ENCODE measurements at regions not wholly inside any gene's neighbourhood (a gene's known extent, or its start where the extent isn't known, plus 50 kb on each side); places are given as distances from the start of the nearest gene placed in this dataset.

DNA sequence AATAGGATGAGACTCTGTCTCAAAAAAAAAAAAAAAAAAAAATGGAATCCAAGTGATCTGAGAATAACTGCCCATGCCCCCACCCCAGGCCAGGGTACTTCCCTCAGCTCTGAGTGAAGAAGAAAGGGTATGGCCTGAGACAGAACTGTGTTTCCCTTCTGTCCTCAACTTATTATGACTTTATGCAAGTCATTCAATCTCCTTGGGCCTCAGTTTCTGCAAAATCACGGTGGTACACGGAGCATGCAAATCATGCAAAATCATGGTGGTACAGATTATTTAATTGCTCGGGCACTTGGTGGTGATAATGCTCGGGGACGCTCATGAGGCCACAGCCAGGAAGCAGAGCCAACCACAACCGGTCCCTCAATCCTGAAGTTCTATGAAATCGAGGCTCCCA is 56.5 kb upstream of the TBX3 start:
- H3K9me3 ChIP-seq (ENCODE audit: low read length) = no peaks in the 10 kb centered on the region
- no peaks in the 10 kb centered on the region for H3K36me3 ChIP-seq (ENCODE audit: insufficient read depth, low read length)
- no peaks in the 10 kb centered on the region for H3K4me1 ChIP-seq (ENCODE audit: insufficient read depth, low read length)
- H3K9me3 Mint-ChIP-seq = peaks cover 0 to 10% (median 2%) of the 10 kb centered on the region in 5 donors
- H3K27ac Mint-ChIP-seq = no peak overlapping the region
- POLR2A ChIA-PET = no interaction called here
- H3K27ac ChIP-seq (ENCODE audit: low read depth, low read length) = no peak overlapping the region
- DNase-seq = no peak
- peaks cover 8 to 9% of the 10 kb centered on the region in 2 donors for H3K27me3 Mint-ChIP-seq
- no peaks in the 10 kb centered on the region for H3K4me1 Mint-ChIP-seq
- no peak overlapping the region for H3K4me3 ChIP-seq (ENCODE audit: low read length)
- H3K4me3 Mint-ChIP-seq = no peak overlapping the region
- no peaks in the 10 kb centered on the region for H3K27me3 ChIP-seq (ENCODE audit: insufficient read depth, low read length, poor library complexity, severe bottlenecking)
- CTCF ChIA-PET = no interaction called here
- H3K36me3 Mint-ChIP-seq = no peaks in the 10 kb centered on the region

DNA sequence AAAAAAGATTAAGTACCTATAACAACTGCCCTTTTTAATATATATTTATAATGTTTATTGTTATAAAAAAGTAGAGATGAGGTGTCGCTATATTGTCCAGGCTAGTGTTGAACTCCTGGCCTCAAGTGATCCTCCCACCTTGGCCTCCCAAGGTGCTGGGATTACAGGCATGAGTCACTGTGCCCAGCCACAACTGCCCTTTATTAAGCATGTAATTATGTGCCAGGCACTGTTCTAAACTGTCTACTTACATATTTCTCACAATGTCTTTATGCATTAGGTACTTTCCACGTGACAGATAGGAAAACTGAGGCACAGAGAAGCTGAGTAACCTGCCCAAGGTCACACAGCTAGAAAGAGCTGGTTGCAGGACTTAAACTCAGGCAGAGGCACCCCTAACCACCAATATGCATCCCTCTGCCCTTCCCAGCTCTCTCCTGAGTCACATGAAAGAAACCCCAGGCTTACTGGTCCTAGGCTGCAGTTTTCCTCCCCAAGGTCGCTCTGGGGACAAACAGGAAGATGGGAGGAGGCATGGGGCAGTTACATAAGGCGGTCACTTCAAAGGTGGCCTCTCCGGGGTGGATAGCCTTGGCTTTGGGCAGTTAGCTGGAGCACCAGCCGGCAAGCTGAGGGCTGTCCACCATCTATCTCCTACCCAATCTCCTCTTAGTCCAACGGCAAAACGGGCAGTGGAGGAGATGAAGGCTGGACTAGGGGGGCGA is 54.6 kb upstream of the TBX3 start:
- H3K27me3 ChIP-seq (ENCODE audit: insufficient read depth, low read length, poor library complexity, severe bottlenecking) = no peaks in the 10 kb centered on the region
- H3K27ac ChIP-seq (ENCODE audit: low read depth, low read length) = no peak overlapping the region
- no peak overlapping the region for H3K4me3 ChIP-seq (ENCODE audit: low read length)
- H3K36me3 Mint-ChIP-seq = no peaks in the 10 kb centered on the region
- H3K9me3 ChIP-seq (ENCODE audit: low read length) = no peaks in the 10 kb centered on the region
- H3K4me1 Mint-ChIP-seq = no peaks in the 10 kb centered on the region
- no peaks in the 10 kb centered on the region for H3K36me3 ChIP-seq (ENCODE audit: insufficient read depth, low read length)
- no peak for DNase-seq
- peaks cover 14 to 23% of the 10 kb centered on the region in 2 donors for H3K27me3 Mint-ChIP-seq
- H3K27ac Mint-ChIP-seq = no peak overlapping the region
- ChIA-PET POLR2A (no interaction called here), CTCF (no interaction called here)
- H3K9me3 Mint-ChIP-seq = peaks cover 0 to 10% (median 2%) of the 10 kb centered on the region in 5 donors
- no peaks in the 10 kb centered on the region for H3K4me1 ChIP-seq (ENCODE audit: insufficient read depth, low read length)
- no peak overlapping the region for H3K4me3 Mint-ChIP-seq

DNA sequence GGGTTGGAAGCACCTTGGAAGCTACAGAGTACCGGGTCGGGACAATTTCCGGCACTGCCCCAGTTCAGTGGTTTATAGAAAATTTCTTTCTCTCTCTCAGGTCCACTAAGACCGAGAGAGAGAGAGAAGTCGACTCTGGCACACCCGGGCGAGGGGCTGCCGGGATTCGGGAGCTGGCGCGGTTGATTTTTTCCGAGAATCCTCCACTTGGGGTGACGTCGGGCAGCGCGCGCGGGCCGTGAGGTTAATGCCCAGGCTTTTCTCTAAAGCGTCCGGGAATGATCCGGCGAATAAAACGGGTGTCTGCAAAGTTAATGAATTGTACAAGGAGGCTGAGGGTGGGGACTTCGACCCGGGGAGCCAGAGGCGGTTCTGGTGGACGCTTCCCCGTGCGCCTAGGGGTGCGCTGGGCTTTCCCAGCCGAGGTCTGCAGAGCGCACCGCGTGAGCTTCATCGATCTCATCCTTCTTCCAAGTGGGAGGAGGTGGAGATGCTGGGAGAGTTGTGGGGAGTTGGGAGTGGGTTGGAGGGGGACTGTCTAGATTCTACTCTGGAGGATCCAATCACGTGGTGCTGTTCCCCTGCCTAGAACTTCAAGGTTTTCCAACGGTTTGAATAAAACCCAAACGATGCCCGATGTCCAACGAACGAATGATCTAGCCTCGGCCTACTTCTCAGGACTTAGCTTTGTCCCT is 51.9 kb upstream of the TBX3 start:
- Histone ChIP-seq H3K36me3 (ENCODE audit: insufficient read depth, low read length) (no peaks in the 10 kb centered on the region), H3K27me3 (ENCODE audit: insufficient read depth, low read length, poor library complexity, severe bottlenecking) (no peaks in the 10 kb centered on the region)
- CTCF ChIA-PET = no interaction called here

GRCh38 chr12:114735011-114735410 is 51.0 kb upstream of the TBX3 start:
- Histone ChIP-seq H3K36me3 (ENCODE audit: insufficient read depth, low read length) (no peaks in the 10 kb centered on the region), H3K27me3 (ENCODE audit: insufficient read depth, low read length, poor library complexity, severe bottlenecking) (no peaks in the 10 kb centered on the region), H3K9me3 (ENCODE audit: low read length) (no peaks in the 10 kb centered on the region), H3K4me3 (ENCODE audit: low read length) (no peak overlapping the region), H3K4me1 (ENCODE audit: insufficient read depth, low read length) (no peaks in the 10 kb centered on the region), H3K27ac (ENCODE audit: low read depth, low read length) (no peak overlapping the region)
- Mint-ChIP-seq H3K27me3 (peaks cover 14 to 29% of the 10 kb centered on the region in 2 donors), H3K4me1 (no peaks in the 10 kb centered on the region), H3K9me3 (peaks cover 0 to 7% (median 0%) of the 10 kb centered on the region in 5 donors), H3K36me3 (no peaks in the 10 kb centered on the region), H3K4me3 (no peak overlapping the region), H3K27ac (no peak overlapping the region)
- CTCF ChIA-PET = no interaction called here
- POLR2A ChIA-PET = no interaction called here
- DNase-seq = no peak

More for the DNA sequence above, 51.9 kb upstream of the TBX3 start:
- DNase-seq = no peak
- Mint-ChIP-seq H3K27me3 (peaks cover 14 to 29% of the 10 kb centered on the region in 2 donors), H3K9me3 (peaks cover 0 to 7% (median 0%) of the 10 kb centered on the region in 5 donors), H3K36me3 (no peaks in the 10 kb centered on the region), H3K4me1 (no peaks in the 10 kb centered on the region), H3K4me3 (no peak overlapping the region), H3K27ac (no peak overlapping the region)
- Histone ChIP-seq H3K27ac (ENCODE audit: low read depth, low read length) (no peak overlapping the region), H3K4me1 (ENCODE audit: insufficient read depth, low read length) (no peaks in the 10 kb centered on the region), H3K9me3 (ENCODE audit: low read length) (no peaks in the 10 kb centered on the region), H3K4me3 (ENCODE audit: low read length) (no peak overlapping the region)
- POLR2A ChIA-PET = no interaction called here

DNA sequence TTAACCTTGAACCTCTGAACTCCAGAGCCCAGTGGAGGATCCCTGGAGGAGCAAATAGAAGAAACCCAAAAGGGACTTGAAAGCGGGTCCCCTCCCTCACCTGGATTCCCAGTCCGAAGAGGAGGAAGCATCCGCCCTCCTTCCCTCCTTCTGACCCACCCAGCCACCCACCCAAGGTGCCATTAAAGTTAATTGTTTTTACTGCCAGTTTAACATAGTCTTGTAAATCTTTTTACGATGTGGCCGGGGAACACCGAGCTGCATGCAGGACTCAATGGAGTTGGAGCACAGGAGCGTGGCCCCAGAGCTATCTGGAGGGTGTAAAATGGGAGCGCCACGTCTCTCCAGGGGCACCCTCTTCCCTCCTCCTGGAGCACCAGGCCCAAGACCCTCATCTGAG is 49.9 kb upstream of the TBX3 start:
- no peaks in the 10 kb centered on the region for H3K9me3 ChIP-seq (ENCODE audit: low read length)
- Mint-ChIP-seq H3K4me3 (no peak overlapping the region), H3K4me1 (no peaks in the 10 kb centered on the region), H3K27ac (no peak overlapping the region), H3K36me3 (no peaks in the 10 kb centered on the region), H3K27me3 (peaks cover 15 to 29% of the 10 kb centered on the region in 2 donors), H3K9me3 (peaks cover 0 to 4% (median under 1%) of the 10 kb centered on the region in 5 donors)
- H3K4me3 ChIP-seq (ENCODE audit: low read length) = no peak overlapping the region
- no peaks in the 10 kb centered on the region for H3K4me1 ChIP-seq (ENCODE audit: insufficient read depth, low read length)
- ChIA-PET CTCF (no interaction called here), POLR2A (no interaction called here)
- no peak for DNase-seq
- no peaks in the 10 kb centered on the region for H3K36me3 ChIP-seq (ENCODE audit: insufficient read depth, low read length)
- no peaks in the 10 kb centered on the region for H3K27me3 ChIP-seq (ENCODE audit: insufficient read depth, low read length, poor library complexity, severe bottlenecking)
- H3K27ac ChIP-seq (ENCODE audit: low read depth, low read length) = no peak overlapping the region

Measured in CD8-positive, alpha-beta memory T cell (primary cell).